ENCODE measurements at regions not wholly inside any gene's neighbourhood (a gene's known extent, or its start where the extent isn't known, plus 50 kb on each side); places are given as distances from the start of the nearest gene placed in this dataset.

GRCh38 chr9:107624234-107624948, 134.8 kb upstream of the KLF4 start:
- H3K36me3 ChIP-seq (ENCODE audit: control insufficient read depth, insufficient read depth, low read length) = no peaks in the 10 kb centered on the region
- H3K9me3 ChIP-seq (ENCODE audit: control insufficient read depth, insufficient read depth, low read length) = no peaks in the 10 kb centered on the region
- H3K9ac ChIP-seq (ENCODE audit: low read depth, low read length) = no peak overlapping the region

GRCh38 chr9:107621436-107621835, 131.9 kb upstream of the KLF4 start:
- Histone ChIP-seq H3K36me3 (ENCODE audit: control insufficient read depth, insufficient read depth, low read length) (no peaks in the 10 kb centered on the region), H3K9me3 (ENCODE audit: control insufficient read depth, insufficient read depth, low read length) (no peaks in the 10 kb centered on the region), H3K27me3 (ENCODE audit: control insufficient read depth, insufficient read depth, low read length) (no peaks in the 10 kb centered on the region), H3K4me3 (ENCODE audit: low read depth, low read length) (no peak overlapping the region), H3K9ac (ENCODE audit: low read depth, low read length) (no peak overlapping the region), H3K4me1 (ENCODE audit: control insufficient read depth, insufficient read depth, low read length) (no peaks in the 10 kb centered on the region)

More at GRCh38 chr9:107624234-107624948, 134.8 kb upstream of the KLF4 start:
- Histone ChIP-seq H3K27me3 (ENCODE audit: control insufficient read depth, insufficient read depth, low read length) (no peaks in the 10 kb centered on the region), H3K4me1 (ENCODE audit: control insufficient read depth, insufficient read depth, low read length) (peaks cover 6% of the 10 kb centered on the region), H3K4me3 (ENCODE audit: low read depth, low read length) (no peak overlapping the region)

GRCh38 chr9:107620801-107621200, 131.2 kb upstream of the KLF4 start:
- no peaks in the 10 kb centered on the region for H3K4me1 ChIP-seq (ENCODE audit: control insufficient read depth, insufficient read depth, low read length)
- H3K9ac ChIP-seq (ENCODE audit: low read depth, low read length) = no peak overlapping the region
- no peaks in the 10 kb centered on the region for H3K27me3 ChIP-seq (ENCODE audit: control insufficient read depth, insufficient read depth, low read length)
- H3K4me3 ChIP-seq (ENCODE audit: low read depth, low read length) = no peak overlapping the region
- no peaks in the 10 kb centered on the region for H3K36me3 ChIP-seq (ENCODE audit: control insufficient read depth, insufficient read depth, low read length)
- no peaks in the 10 kb centered on the region for H3K9me3 ChIP-seq (ENCODE audit: control insufficient read depth, insufficient read depth, low read length)

GRCh38 chr9:107620236-107620635, 130.7 kb upstream of the KLF4 start:
- H3K4me1 ChIP-seq (ENCODE audit: control insufficient read depth, insufficient read depth, low read length) = no peaks in the 10 kb centered on the region
- no peak overlapping the region for H3K9ac ChIP-seq (ENCODE audit: low read depth, low read length)
- no peaks in the 10 kb centered on the region for H3K36me3 ChIP-seq (ENCODE audit: control insufficient read depth, insufficient read depth, low read length)
- H3K27me3 ChIP-seq (ENCODE audit: control insufficient read depth, insufficient read depth, low read length) = no peaks in the 10 kb centered on the region
- H3K4me3 ChIP-seq (ENCODE audit: low read depth, low read length) = no peak overlapping the region
- H3K9me3 ChIP-seq (ENCODE audit: control insufficient read depth, insufficient read depth, low read length) = no peaks in the 10 kb centered on the region

- no peaks in the 10 kb centered on the region for H3K9me3 ChIP-seq (ENCODE audit: control insufficient read depth, insufficient read depth, low read length)
- no peaks in the 10 kb centered on the region for H3K36me3 ChIP-seq (ENCODE audit: control insufficient read depth, insufficient read depth, low read length)
- no peak overlapping the region for H3K4me3 ChIP-seq (ENCODE audit: low read depth, low read length)
- H3K4me1 ChIP-seq (ENCODE audit: control insufficient read depth, insufficient read depth, low read length) = no peaks in the 10 kb centered on the region
- H3K9ac ChIP-seq (ENCODE audit: low read depth, low read length) = no peak overlapping the region
- no peaks in the 10 kb centered on the region for H3K27me3 ChIP-seq (ENCODE audit: control insufficient read depth, insufficient read depth, low read length)
These were observed 125.8 kb upstream of the KLF4 start for GRCh38 chr9:107615321-107615720.

GRCh38 chr9:107614765-107615164, 125.2 kb upstream of the KLF4 start:
- H3K9me3 ChIP-seq (ENCODE audit: control insufficient read depth, insufficient read depth, low read length) = no peaks in the 10 kb centered on the region
- no peak overlapping the region for H3K9ac ChIP-seq (ENCODE audit: low read depth, low read length)
- H3K4me1 ChIP-seq (ENCODE audit: control insufficient read depth, insufficient read depth, low read length) = no peaks in the 10 kb centered on the region
- no peaks in the 10 kb centered on the region for H3K36me3 ChIP-seq (ENCODE audit: control insufficient read depth, insufficient read depth, low read length)
- H3K27me3 ChIP-seq (ENCODE audit: control insufficient read depth, insufficient read depth, low read length) = no peaks in the 10 kb centered on the region
- no peak overlapping the region for H3K4me3 ChIP-seq (ENCODE audit: low read depth, low read length)

GRCh38 chr9:107613321-107613720, 123.8 kb upstream of the KLF4 start:
- H3K9me3 ChIP-seq (ENCODE audit: control insufficient read depth, insufficient read depth, low read length) = no peaks in the 10 kb centered on the region

GRCh38 chr9:107612136-107612535, 122.6 kb upstream of the KLF4 start:
- no peak overlapping the region for H3K4me3 ChIP-seq (ENCODE audit: low read depth, low read length)

More at GRCh38 chr9:107613321-107613720, 123.8 kb upstream of the KLF4 start:
- H3K9ac ChIP-seq (ENCODE audit: low read depth, low read length) = no peak overlapping the region
- H3K27me3 ChIP-seq (ENCODE audit: control insufficient read depth, insufficient read depth, low read length) = no peaks in the 10 kb centered on the region
- H3K36me3 ChIP-seq (ENCODE audit: control insufficient read depth, insufficient read depth, low read length) = no peaks in the 10 kb centered on the region
- no peaks in the 10 kb centered on the region for H3K4me1 ChIP-seq (ENCODE audit: control insufficient read depth, insufficient read depth, low read length)
- no peak overlapping the region for H3K4me3 ChIP-seq (ENCODE audit: low read depth, low read length)

GRCh38 chr9:107609547-107609946, 120.0 kb upstream of the KLF4 start:
- H3K4me3 ChIP-seq (ENCODE audit: low read depth, low read length) = no peak overlapping the region
- H3K9me3 ChIP-seq (ENCODE audit: control insufficient read depth, insufficient read depth, low read length) = no peaks in the 10 kb centered on the region
- no peaks in the 10 kb centered on the region for H3K36me3 ChIP-seq (ENCODE audit: control insufficient read depth, insufficient read depth, low read length)
- H3K4me1 ChIP-seq (ENCODE audit: control insufficient read depth, insufficient read depth, low read length) = no peaks in the 10 kb centered on the region
- H3K27me3 ChIP-seq (ENCODE audit: control insufficient read depth, insufficient read depth, low read length) = no peaks in the 10 kb centered on the region
- no peak overlapping the region for H3K9ac ChIP-seq (ENCODE audit: low read depth, low read length)

More at GRCh38 chr9:107612136-107612535, 122.6 kb upstream of the KLF4 start:
- Histone ChIP-seq H3K9me3 (ENCODE audit: control insufficient read depth, insufficient read depth, low read length) (no peaks in the 10 kb centered on the region), H3K36me3 (ENCODE audit: control insufficient read depth, insufficient read depth, low read length) (no peaks in the 10 kb centered on the region), H3K4me1 (ENCODE audit: control insufficient read depth, insufficient read depth, low read length) (no peaks in the 10 kb centered on the region), H3K9ac (ENCODE audit: low read depth, low read length) (no peak overlapping the region), H3K27me3 (ENCODE audit: control insufficient read depth, insufficient read depth, low read length) (no peaks in the 10 kb centered on the region)

GRCh38 chr9:107606149-107606790, 116.7 kb upstream of the KLF4 start:
- H3K9me3 ChIP-seq (ENCODE audit: control insufficient read depth, insufficient read depth, low read length) = no peaks in the 10 kb centered on the region
- no peaks in the 10 kb centered on the region for H3K36me3 ChIP-seq (ENCODE audit: control insufficient read depth, insufficient read depth, low read length)
- H3K9ac ChIP-seq (ENCODE audit: low read depth, low read length) = no peak overlapping the region
- no peaks in the 10 kb centered on the region for H3K4me1 ChIP-seq (ENCODE audit: control insufficient read depth, insufficient read depth, low read length)
- H3K4me3 ChIP-seq (ENCODE audit: low read depth, low read length) = no peak overlapping the region
- H3K27me3 ChIP-seq (ENCODE audit: control insufficient read depth, insufficient read depth, low read length) = no peaks in the 10 kb centered on the region

- H3K9ac ChIP-seq (ENCODE audit: low read depth, low read length) = no peak overlapping the region
- H3K27me3 ChIP-seq (ENCODE audit: control insufficient read depth, insufficient read depth, low read length) = no peaks in the 10 kb centered on the region
- no peaks in the 10 kb centered on the region for H3K36me3 ChIP-seq (ENCODE audit: control insufficient read depth, insufficient read depth, low read length)
These were observed 115.5 kb upstream of the KLF4 start for GRCh38 chr9:107605041-107605440.

GRCh38 chr9:107603281-107603680, 113.7 kb upstream of the KLF4 start:
- Histone ChIP-seq H3K9me3 (ENCODE audit: control insufficient read depth, insufficient read depth, low read length) (no peaks in the 10 kb centered on the region), H3K27me3 (ENCODE audit: control insufficient read depth, insufficient read depth, low read length) (no peaks in the 10 kb centered on the region), H3K9ac (ENCODE audit: low read depth, low read length) (no peak overlapping the region), H3K4me3 (ENCODE audit: low read depth, low read length) (no peak overlapping the region), H3K4me1 (ENCODE audit: control insufficient read depth, insufficient read depth, low read length) (no peaks in the 10 kb centered on the region), H3K36me3 (ENCODE audit: control insufficient read depth, insufficient read depth, low read length) (no peaks in the 10 kb centered on the region)

More at GRCh38 chr9:107605041-107605440, 115.5 kb upstream of the KLF4 start:
- Histone ChIP-seq H3K4me3 (ENCODE audit: low read depth, low read length) (no peak overlapping the region), H3K4me1 (ENCODE audit: control insufficient read depth, insufficient read depth, low read length) (no peaks in the 10 kb centered on the region), H3K9me3 (ENCODE audit: control insufficient read depth, insufficient read depth, low read length) (no peaks in the 10 kb centered on the region)

Data from iPS-15b (cell line).